HG03457 (cell line): ENCODE measurements at regions not wholly inside any gene's neighbourhood (a gene's known extent, or its start where the extent isn't known, plus 50 kb on each side); places are given as distances from the start of the nearest gene placed in this dataset.

ENCODE experiments used
- ATAC-seq: cut with Tn5 transposase; IDR thresholded peaks from one replicate; pipeline ENCODE4 v1.9.1; 2021; ENCODE audit warnings: moderate number of reproducible peaks; ENCODE audit not compliant: unreplicated experiment

- no peak for ATAC-seq
Observed at GRCh38 chr1:195584870-195585624, 1023.2 kb downstream of the KCNT2 start.

GRCh38 chr1:195580988-195581387 is 1027.3 kb downstream of the KCNT2 start:
- no peak for ATAC-seq

GRCh38 chr1:195577748-195578147 is 1030.5 kb downstream of the KCNT2 start:
- ATAC-seq = no peak

- ATAC-seq = no peak
Observed at GRCh38 chr1:195576641-195577040, 1031.6 kb downstream of the KCNT2 start.

GRCh38 chr1:195574511-195574910 is 1033.7 kb downstream of the KCNT2 start:
- no peak for ATAC-seq

GRCh38 chr1:195569934-195570333 is 1038.3 kb downstream of the KCNT2 start:
- ATAC-seq = no peak

GRCh38 chr1:195568389-195568788 is 1039.9 kb downstream of the KCNT2 start:
- ATAC-seq = no peak

- ATAC-seq = no peak
Observed at GRCh38 chr1:195562074-195562473, 1046.2 kb downstream of the KCNT2 start.

GRCh38 chr1:195550071-195550862 is 1058.0 kb downstream of the KCNT2 start:
- ATAC-seq = no peak

- no peak for ATAC-seq
Observed at GRCh38 chr1:195530961-195531360, 1077.3 kb downstream of the KCNT2 start.

GRCh38 chr1:195529881-195530280 is 1078.4 kb downstream of the KCNT2 start:
- no peak for ATAC-seq

- ATAC-seq = no peak
Observed at GRCh38 chr1:195520757-195521156, 1087.5 kb downstream of the KCNT2 start.

GRCh38 chr1:195516036-195516435 is 1092.2 kb downstream of the KCNT2 start:
- ATAC-seq = no peak

GRCh38 chr1:195511501-195511900 is 1096.7 kb downstream of the KCNT2 start:
- ATAC-seq = no peak

GRCh38 chr1:195501118-195501517 is 1107.1 kb downstream of the KCNT2 start:
- ATAC-seq = no peak

GRCh38 chr1:195495720-195496635 is 1112.3 kb downstream of the KCNT2 start:
- no peak for ATAC-seq

- no peak for ATAC-seq
Observed at GRCh38 chr1:195482137-195482536, 1126.1 kb downstream of the KCNT2 start.

GRCh38 chr1:195481293-195481692 is 1126.9 kb downstream of the KCNT2 start:
- no peak for ATAC-seq

- ATAC-seq = no peak
Observed at GRCh38 chr1:195475568-195475967, 1132.7 kb downstream of the KCNT2 start.

- ATAC-seq = no peak
Observed at GRCh38 chr1:195472291-195472690, 1135.9 kb downstream of the KCNT2 start.

- no peak for ATAC-seq
Observed at GRCh38 chr1:195466639-195467038, 1141.6 kb downstream of the KCNT2 start.
